Hepatocyte (in vitro differentiated cells): ENCODE measurements at regions not wholly inside any gene's neighbourhood (a gene's known extent, or its start where the extent isn't known, plus 50 kb on each side); places are given as distances from the start of the nearest gene placed in this dataset.

Experiments used
- DNase-seq: peaks from one replicate; pipeline ENCODE4 v3.0.0-alpha.2; 2016; ENCODE audit warnings: low spot score
- H2AFZ ChIP-seq: fragments of 200-600 bp; sonication (generic); 2 replicates; pipeline ENCODE4 v1.6.0; 2016; ENCODE audit warnings: antibody characterized with exemption, mild to moderate bottlenecking
- H3K27ac ChIP-seq: fragments of 200-600 bp; sonication (generic); 2 replicates; pipeline ENCODE4 v1.5.1; 2016; ENCODE audit warnings: mild to moderate bottlenecking
- H3K27me3 ChIP-seq: fragments of 200-600 bp; sonication (generic); 2 replicates; pipeline ENCODE4 v1.6.1; 2016
- H3K36me3 ChIP-seq: fragments of 200-600 bp; sonication (generic); replicated peaks from 2 replicates; pipeline ENCODE4 v1.5.1; 2016; ENCODE audit warnings: low read depth; ENCODE audit not compliant: insufficient read depth
- H3K4me1 ChIP-seq: fragments of 200-600 bp; sonication (generic); 2 replicates; pipeline ENCODE4 v1.5.1; 2016; ENCODE audit warnings: mild to moderate bottlenecking, moderate library complexity; ENCODE audit not compliant: insufficient read depth
- H3K4me2 ChIP-seq: fragments of 200-600 bp; sonication (generic); 2 replicates; pipeline ENCODE4 v1.6.0; 2016
- H3K4me3 ChIP-seq: fragments of 200-600 bp; sonication (generic); 2 replicates; pipeline ENCODE4 v1.5.1; 2016; ENCODE audit warnings: mild to moderate bottlenecking
- H3K79me2 ChIP-seq: fragments of 200-600 bp; sonication (generic); 2 replicates; pipeline ENCODE4 v1.6.0; 2017; ENCODE audit warnings: mild to moderate bottlenecking
- H3K9me2 ChIP-seq: fragments of 200-600 bp; sonication (generic); replicated peaks from 2 replicates; pipeline ENCODE4 v1.6.0; 2017; ENCODE audit warnings: mild to moderate bottlenecking; ENCODE audit not compliant: insufficient read depth
- H3K9me3 ChIP-seq: fragments of 200-600 bp; sonication (generic); 2 replicates; pipeline ENCODE4 v1.5.1; 2016; ENCODE audit warnings: low read depth, mild to moderate bottlenecking
- H4K20me1 ChIP-seq: fragments of 200-600 bp; sonication (generic); 2 replicates; pipeline ENCODE4 v1.6.0; 2016; ENCODE audit warnings: mild to moderate bottlenecking; ENCODE audit not compliant: insufficient read depth, poor library complexity, severe bottlenecking
- EZH2 ChIP-seq: fragments of 200-600 bp; sonication (generic); IDR thresholded peaks from 2 replicates; pipeline ENCODE4 v1.6.1; 2016; ENCODE audit warnings: antibody characterized with exemption, mild to moderate bottlenecking, borderline replicate concordance
- EZH2phosphoT487 ChIP-seq: fragments of 200-600 bp; sonication (generic); IDR thresholded peaks from one replicate; pipeline ENCODE4 v1.6.1; 2018; ENCODE audit warnings: antibody characterized with exemption, mild to moderate bottlenecking, low read depth, moderate library complexity; ENCODE audit not compliant: unreplicated experiment, severe bottlenecking
- WGBS: methylation state at CpG from one replicate; pipeline ENCODE4 v1.1.6; 2016; ENCODE audit warnings: low lambda C conversion rate; ENCODE audit errors: missing lambda C conversion rate; 5-methylcytosine and 5-hydroxymethylcytosine counted together
- TF ChIP-seq, protein P1 (sequence below): fragments of 200-600 bp; sonication (generic); IDR thresholded peaks from 2 replicates; pipeline ENCODE4 v1.5.1; 2016; ENCODE audit warnings: antibody characterized with exemption, mild to moderate bottlenecking; ENCODE audit not compliant: poor library complexity

DNA sequence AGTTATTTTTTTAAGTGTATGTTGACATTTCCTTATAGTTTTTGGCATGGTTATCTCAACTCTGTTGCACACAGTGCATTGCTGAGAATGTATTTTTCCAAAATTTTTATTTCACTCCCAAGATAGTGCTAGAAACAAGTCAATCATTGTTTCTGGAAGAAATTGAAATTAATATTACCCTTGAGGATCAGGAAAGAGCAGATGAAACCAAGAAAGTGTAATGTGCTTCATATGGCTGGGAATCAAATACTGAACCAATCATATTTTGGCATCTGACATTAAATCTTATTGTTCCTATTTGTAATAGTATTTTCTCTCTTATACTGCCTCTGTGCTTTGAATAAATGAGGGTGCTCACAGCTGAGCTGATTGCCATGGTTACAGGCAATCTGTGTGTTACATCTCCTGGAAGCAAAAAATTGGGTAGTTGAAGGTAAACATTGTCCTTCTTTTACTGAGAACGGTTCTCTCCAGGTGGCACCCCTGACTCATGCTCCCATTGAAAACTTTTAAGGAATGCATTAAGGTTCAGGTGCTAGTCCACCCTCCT lies 358.2 kb upstream of the NR3C2 start:
- no peak for DNase-seq
- H3K36me3 ChIP-seq = no peaks in the 10 kb centered on the region
- no peak overlapping the region for H2AFZ ChIP-seq
- no peaks in the 10 kb centered on the region for H3K9me2 ChIP-seq
- 78% methylated on average over 1 of the region's 1 CpG for WGBS
- no peaks in the 10 kb centered on the region for H3K27me3 ChIP-seq
- no peaks in the 10 kb centered on the region for H3K79me2 ChIP-seq
- no peaks in the 10 kb centered on the region for H3K4me1 ChIP-seq
- H3K4me3 ChIP-seq = no peak overlapping the region
- H3K27ac ChIP-seq = no peak overlapping the region
- H3K4me2 ChIP-seq = no peak overlapping the region
- TF ChIP-seq, protein P1, sequence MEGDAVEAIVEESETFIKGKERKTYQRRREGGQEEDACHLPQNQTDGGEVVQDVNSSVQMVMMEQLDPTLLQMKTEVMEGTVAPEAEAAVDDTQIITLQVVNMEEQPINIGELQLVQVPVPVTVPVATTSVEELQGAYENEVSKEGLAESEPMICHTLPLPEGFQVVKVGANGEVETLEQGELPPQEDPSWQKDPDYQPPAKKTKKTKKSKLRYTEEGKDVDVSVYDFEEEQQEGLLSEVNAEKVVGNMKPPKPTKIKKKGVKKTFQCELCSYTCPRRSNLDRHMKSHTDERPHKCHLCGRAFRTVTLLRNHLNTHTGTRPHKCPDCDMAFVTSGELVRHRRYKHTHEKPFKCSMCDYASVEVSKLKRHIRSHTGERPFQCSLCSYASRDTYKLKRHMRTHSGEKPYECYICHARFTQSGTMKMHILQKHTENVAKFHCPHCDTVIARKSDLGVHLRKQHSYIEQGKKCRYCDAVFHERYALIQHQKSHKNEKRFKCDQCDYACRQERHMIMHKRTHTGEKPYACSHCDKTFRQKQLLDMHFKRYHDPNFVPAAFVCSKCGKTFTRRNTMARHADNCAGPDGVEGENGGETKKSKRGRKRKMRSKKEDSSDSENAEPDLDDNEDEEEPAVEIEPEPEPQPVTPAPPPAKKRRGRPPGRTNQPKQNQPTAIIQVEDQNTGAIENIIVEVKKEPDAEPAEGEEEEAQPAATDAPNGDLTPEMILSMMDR = no peak
- TF ChIP-seq EZH2phosphoT487 = no peak
- TF ChIP-seq EZH2 = no peak
- H3K9me3 ChIP-seq = no peaks in the 10 kb centered on the region
- H4K20me1 ChIP-seq = no peaks in the 10 kb centered on the region

DNA sequence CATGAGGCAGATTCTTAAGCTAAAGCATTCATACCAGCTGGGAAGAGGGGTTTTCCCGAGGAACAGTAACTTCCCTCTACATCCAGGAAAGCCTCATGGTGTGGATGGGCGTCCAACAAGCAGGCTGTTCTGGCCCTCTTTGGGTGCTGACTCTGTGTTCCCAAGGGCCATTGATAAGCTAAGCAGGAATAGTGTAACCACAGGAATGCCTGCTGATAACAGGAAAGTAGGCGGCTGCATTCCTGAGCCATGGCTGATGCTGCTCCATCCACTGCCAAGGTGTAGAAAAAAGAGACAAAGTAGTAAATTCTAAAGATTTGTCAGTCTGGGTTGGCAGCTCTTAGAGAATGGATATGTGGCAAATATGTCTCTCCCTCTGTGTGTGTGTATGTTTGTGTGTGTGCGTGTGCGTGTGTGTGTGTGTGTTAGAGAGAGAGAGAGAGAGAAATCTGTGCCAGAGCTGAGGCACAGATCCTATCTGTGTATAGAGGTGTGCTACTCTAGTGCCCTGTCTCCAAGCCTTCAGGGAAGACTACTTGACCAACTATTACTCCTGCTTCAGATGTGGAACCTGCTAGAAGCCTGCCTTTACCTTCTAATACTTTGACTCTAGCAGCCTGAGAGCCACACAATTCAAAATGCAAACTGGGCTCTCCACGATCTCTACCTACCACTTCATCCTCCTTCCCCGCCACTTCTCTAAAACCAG lies 353.1 kb upstream of the NR3C2 start:
- peak; percentile 59 for DNase-seq
- 57% methylated on average over 7 of the region's 7 CpGs for WGBS
- Histone ChIP-seq H3K4me1 (no peaks in the 10 kb centered on the region), H3K27me3 (no peaks in the 10 kb centered on the region), H3K4me3 (no peak overlapping the region), H3K79me2 (no peaks in the 10 kb centered on the region), H3K9me2 (no peaks in the 10 kb centered on the region), H3K4me2 (no peak overlapping the region), H3K27ac (peak overlapping the region; percentile 45), H3K36me3 (no peaks in the 10 kb centered on the region), H4K20me1 (no peaks in the 10 kb centered on the region), H3K9me3 (no peaks in the 10 kb centered on the region), H2AFZ (no peak overlapping the region)
- TF ChIP-seq, protein P1 = no peak
- no peak for TF ChIP-seq EZH2
- no peak for TF ChIP-seq EZH2phosphoT487

DNA sequence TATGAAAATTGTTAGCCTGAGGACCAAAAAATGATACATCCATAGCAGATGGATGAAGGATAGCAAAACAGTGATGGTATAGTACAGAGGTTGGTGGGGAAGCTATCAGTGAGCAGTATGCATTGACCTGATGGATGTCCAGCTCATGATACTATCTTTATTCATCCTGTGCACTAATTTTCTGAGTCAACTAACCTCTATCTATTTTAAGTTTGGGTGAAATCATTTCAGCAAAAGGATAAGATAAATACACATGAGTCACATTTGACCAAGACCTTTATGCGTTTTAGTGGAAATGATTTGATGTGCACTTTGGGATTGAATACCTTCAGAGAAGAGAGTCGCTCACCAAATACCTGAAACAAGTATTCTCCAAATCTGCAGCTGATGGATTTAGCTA lies 351.0 kb upstream of the NR3C2 start:
- H2AFZ ChIP-seq = no peak overlapping the region
- no peaks in the 10 kb centered on the region for H3K9me3 ChIP-seq
- H3K4me3 ChIP-seq = no peak overlapping the region
- 91% methylated on average over 2 of the region's 2 CpGs for WGBS
- H3K27me3 ChIP-seq = no peaks in the 10 kb centered on the region
- H3K4me2 ChIP-seq = no peak overlapping the region
- no peaks in the 10 kb centered on the region for H4K20me1 ChIP-seq
- DNase-seq = no peak
- no peaks in the 10 kb centered on the region for H3K79me2 ChIP-seq
- TF ChIP-seq, protein P1 = no peak
- TF ChIP-seq EZH2 (no peak), EZH2phosphoT487 (no peak)
- no peaks in the 10 kb centered on the region for H3K36me3 ChIP-seq
- H3K27ac ChIP-seq = no peak overlapping the region
- no peaks in the 10 kb centered on the region for H3K4me1 ChIP-seq
- no peaks in the 10 kb centered on the region for H3K9me2 ChIP-seq
